ENCODE measurements at regions not wholly inside any gene's neighbourhood (a gene's known extent, or its start where the extent isn't known, plus 50 kb on each side); places are given as distances from the start of the nearest gene placed in this dataset.
"Not testable (repeated sequence)": the region's sequence is repeated elsewhere in the genome, so short reads cannot be mapped to it uniquely, and the experiment has no call there.

DNA sequence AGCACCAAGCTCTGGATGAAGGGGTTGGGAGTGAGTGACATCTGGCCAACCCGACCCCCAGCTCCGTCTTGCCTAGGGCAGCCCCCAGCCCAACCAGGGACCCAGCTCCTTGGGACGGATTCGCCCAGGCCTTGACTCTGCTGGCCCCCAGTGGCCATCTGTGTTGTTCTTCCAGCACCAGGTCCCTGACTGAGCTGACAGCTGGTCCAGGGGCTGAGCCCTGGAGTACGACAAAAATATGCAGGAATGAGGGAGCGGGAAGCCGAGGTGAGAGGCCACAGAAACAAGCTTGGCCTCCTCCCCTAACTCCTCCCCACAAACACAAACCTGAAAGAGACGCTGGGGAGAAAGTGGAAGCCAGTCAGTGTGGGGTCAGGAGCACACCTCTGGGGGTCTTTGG is 55.0 kb upstream of the PAX7 start:
- no peaks in the 10 kb centered on the region for H3K4me1 ChIP-seq (ENCODE audit: control insufficient read depth in 1 of 2, insufficient read depth in 1 of 2, low read depth in 1 of 2, low read length in 1 of 2)
- no peak overlapping the region for H3K27ac ChIP-seq
- H3K4me3 ChIP-seq (ENCODE audit: low read depth in 1 of 2, low read length in 1 of 2) = no peak overlapping the region
- H3K9me3 ChIP-seq = no peaks in the 10 kb centered on the region
- H3K36me3 ChIP-seq = no peaks in the 10 kb centered on the region
- TF ChIP-seq, protein P1, sequence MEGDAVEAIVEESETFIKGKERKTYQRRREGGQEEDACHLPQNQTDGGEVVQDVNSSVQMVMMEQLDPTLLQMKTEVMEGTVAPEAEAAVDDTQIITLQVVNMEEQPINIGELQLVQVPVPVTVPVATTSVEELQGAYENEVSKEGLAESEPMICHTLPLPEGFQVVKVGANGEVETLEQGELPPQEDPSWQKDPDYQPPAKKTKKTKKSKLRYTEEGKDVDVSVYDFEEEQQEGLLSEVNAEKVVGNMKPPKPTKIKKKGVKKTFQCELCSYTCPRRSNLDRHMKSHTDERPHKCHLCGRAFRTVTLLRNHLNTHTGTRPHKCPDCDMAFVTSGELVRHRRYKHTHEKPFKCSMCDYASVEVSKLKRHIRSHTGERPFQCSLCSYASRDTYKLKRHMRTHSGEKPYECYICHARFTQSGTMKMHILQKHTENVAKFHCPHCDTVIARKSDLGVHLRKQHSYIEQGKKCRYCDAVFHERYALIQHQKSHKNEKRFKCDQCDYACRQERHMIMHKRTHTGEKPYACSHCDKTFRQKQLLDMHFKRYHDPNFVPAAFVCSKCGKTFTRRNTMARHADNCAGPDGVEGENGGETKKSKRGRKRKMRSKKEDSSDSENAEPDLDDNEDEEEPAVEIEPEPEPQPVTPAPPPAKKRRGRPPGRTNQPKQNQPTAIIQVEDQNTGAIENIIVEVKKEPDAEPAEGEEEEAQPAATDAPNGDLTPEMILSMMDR (IDR thresholded peaks at IDR 0.05) = no peak
- H3K27me3 ChIP-seq = no peaks in the 10 kb centered on the region

DNA sequence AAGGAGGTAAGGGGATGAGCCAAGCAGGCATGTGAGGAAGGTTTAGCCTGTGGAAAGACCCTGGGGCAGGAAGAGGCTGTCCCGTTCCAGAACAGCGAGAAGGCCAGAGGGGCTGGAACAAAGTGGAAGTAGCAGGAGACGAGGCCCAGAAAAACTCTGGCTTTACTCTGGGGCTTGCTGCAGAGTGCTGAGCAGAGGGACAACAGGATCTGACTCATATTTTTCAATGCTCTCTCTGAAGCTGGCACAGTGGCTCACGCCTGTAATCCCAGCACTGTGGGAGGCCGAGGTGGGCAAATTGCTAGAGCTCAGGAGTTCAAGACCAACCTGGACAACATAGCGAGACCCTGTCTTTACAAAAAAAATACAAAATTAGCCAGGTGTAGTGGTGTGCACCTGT is 52.4 kb upstream of the PAX7 start:
- Histone ChIP-seq H3K27me3 (no peaks in the 10 kb centered on the region), H3K36me3 (no peaks in the 10 kb centered on the region), H3K9me3 (no peaks in the 10 kb centered on the region), H3K27ac (no peak overlapping the region), H3K4me3 (ENCODE audit: low read depth in 1 of 2, low read length in 1 of 2) (no peak overlapping the region), H3K4me1 (ENCODE audit: control insufficient read depth in 1 of 2, insufficient read depth in 1 of 2, low read depth in 1 of 2, low read length in 1 of 2) (no peaks in the 10 kb centered on the region)
- TF ChIP-seq, protein P1 (IDR thresholded peaks at IDR 0.05) = no peak

GRCh38 chr1:18579267-18579666 is 51.4 kb upstream of the PAX7 start:
- not testable (repeated sequence) for H3K4me3 ChIP-seq (ENCODE audit: low read depth in 1 of 2, low read length in 1 of 2); H3K27ac ChIP-seq; H3K9me3 ChIP-seq; H3K36me3 ChIP-seq; H3K27me3 ChIP-seq; H3K4me1 ChIP-seq (ENCODE audit: control insufficient read depth in 1 of 2, insufficient read depth in 1 of 2, low read depth in 1 of 2, low read length in 1 of 2)

DNA sequence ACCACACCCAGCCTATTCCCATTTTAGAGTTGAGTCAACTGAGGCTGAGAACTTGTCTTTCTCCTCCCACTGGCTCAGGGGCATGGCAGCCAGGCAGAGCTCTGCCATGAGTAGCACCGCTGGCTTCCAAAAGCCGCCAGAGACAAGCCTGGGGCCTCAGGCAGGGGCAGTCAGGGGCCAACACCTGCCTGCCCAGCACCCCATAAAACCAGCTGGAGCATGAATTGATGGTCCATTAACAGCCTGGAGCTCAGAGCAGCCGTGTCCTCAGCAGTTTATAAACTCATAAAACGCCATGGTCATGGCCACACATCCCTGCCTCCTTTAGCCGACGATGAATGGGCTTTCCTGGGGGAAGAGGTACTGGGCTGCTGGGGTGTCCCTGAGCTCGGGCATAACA is 50.6 kb upstream of the PAX7 start:
- H3K4me1 ChIP-seq (ENCODE audit: control insufficient read depth in 1 of 2, insufficient read depth in 1 of 2, low read depth in 1 of 2, low read length in 1 of 2) = no peaks in the 10 kb centered on the region
- H3K27me3 ChIP-seq = no peaks in the 10 kb centered on the region
- no peak overlapping the region for H3K27ac ChIP-seq
- H3K36me3 ChIP-seq = no peaks in the 10 kb centered on the region
- no peak overlapping the region for H3K4me3 ChIP-seq (ENCODE audit: low read depth in 1 of 2, low read length in 1 of 2)
- H3K9me3 ChIP-seq = no peaks in the 10 kb centered on the region
- TF ChIP-seq, protein P1 (IDR thresholded peaks at IDR 0.05) = no peak

- no peaks in the 10 kb centered on the region for H3K27me3 ChIP-seq
- H3K36me3 ChIP-seq = no peaks in the 10 kb centered on the region
- no peak overlapping the region for H3K4me3 ChIP-seq (ENCODE audit: low read depth in 1 of 2, low read length in 1 of 2)
- H3K27ac ChIP-seq = no peak overlapping the region
- no peaks in the 10 kb centered on the region for H3K4me1 ChIP-seq (ENCODE audit: control insufficient read depth in 1 of 2, insufficient read depth in 1 of 2, low read depth in 1 of 2, low read length in 1 of 2)
- TF ChIP-seq, protein P1 (IDR thresholded peaks at IDR 0.05) = no peak
- H3K9me3 ChIP-seq = no peaks in the 10 kb centered on the region
These were observed 49.8 kb upstream of the PAX7 start for GRCh38 chr1:18580691-18581419.
